NB4 (cell line): ENCODE measurements at regions not wholly inside any gene's neighbourhood (a gene's known extent, or its start where the extent isn't known, plus 50 kb on each side); places are given as distances from the start of the nearest gene placed in this dataset.

ENCODE experiments used
- DNase-seq: peaks from one replicate; pipeline ENCODE4 v3.0.0; 2010; ENCODE audit warnings: low read depth
- H3K4me3 ChIP-seq: one replicate; pipeline ENCODE4 v1.5.1; 2011; ENCODE audit warnings: mild to moderate bottlenecking, low read depth, low read length, moderate library complexity
- MAX ChIP-seq: IDR thresholded peaks from 2 replicates; pipeline ENCODE4 v1.6.1; 2011; ENCODE audit warnings: low read depth, low read length
- MYC ChIP-seq: IDR thresholded peaks from 2 replicates; pipeline ENCODE4 v1.6.1; 2011; ENCODE audit warnings: low read depth, low read length
- POLR2A ChIP-seq: IDR thresholded peaks from 2 replicates; pipeline ENCODE4 v1.6.1; 2011; ENCODE audit warnings: mild to moderate bottlenecking; ENCODE audit not compliant: insufficient read length; ENCODE audit errors: extremely low read depth
- TF ChIP-seq, protein P1 (sequence below): IDR thresholded peaks from one replicate; pipeline ENCODE4 v1.5.1; 2012; ENCODE audit warnings: low read depth, low read length

DNA sequence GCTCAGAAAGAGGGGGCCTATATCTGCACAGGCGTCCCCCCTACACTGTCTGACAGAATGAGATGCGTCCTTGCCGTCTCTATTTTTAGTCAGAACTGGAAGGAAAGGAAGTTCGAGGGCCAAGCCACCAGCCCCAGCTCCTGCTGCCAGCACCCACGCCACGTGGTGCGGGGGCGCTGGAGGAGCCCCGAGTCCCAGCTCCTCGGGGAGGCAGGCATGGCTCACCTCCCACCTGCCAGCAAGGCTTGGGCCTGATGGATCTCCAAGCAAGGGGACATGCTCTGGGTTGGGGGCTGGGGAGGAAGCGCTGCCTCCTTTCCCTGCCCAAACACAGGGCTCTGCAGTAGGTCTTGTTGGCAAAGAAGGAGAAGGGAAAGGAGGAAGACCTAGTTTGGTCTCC lies 80.3 kb upstream of the ARAP3 start:
- DNase-seq: no peak
- no peak overlapping the region for H3K4me3 ChIP-seq
- TF ChIP-seq MAX (no peak), POLR2A (no peak), MYC (no peak)
- TF ChIP-seq, protein P1, sequence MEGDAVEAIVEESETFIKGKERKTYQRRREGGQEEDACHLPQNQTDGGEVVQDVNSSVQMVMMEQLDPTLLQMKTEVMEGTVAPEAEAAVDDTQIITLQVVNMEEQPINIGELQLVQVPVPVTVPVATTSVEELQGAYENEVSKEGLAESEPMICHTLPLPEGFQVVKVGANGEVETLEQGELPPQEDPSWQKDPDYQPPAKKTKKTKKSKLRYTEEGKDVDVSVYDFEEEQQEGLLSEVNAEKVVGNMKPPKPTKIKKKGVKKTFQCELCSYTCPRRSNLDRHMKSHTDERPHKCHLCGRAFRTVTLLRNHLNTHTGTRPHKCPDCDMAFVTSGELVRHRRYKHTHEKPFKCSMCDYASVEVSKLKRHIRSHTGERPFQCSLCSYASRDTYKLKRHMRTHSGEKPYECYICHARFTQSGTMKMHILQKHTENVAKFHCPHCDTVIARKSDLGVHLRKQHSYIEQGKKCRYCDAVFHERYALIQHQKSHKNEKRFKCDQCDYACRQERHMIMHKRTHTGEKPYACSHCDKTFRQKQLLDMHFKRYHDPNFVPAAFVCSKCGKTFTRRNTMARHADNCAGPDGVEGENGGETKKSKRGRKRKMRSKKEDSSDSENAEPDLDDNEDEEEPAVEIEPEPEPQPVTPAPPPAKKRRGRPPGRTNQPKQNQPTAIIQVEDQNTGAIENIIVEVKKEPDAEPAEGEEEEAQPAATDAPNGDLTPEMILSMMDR: no peak

DNA sequence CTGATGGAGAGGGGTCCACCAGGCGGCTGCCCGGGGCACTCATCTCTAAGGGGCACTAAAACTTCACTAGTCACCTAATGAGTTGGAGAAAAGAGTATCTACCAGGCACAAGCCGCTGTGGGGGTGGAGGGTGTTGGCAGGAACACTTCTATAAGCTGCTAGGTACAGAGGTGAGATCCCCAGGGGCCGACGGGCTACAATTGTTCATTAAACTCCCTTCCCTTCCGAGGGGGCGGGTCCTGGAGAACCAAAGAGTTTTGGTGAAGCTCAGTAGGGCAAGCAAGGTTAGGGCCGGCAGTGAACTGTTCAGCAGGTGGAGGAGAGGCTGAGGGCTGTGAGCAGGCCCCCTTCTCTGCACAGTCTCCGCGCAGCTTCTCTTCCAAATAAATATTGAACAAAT lies 78.7 kb upstream of the ARAP3 start:
- no peak for DNase-seq
- H3K4me3 ChIP-seq: no peak overlapping the region
- TF ChIP-seq POLR2A (no peak), MYC (no peak), MAX (no peak)
- TF ChIP-seq, protein P1: no peak

DNA sequence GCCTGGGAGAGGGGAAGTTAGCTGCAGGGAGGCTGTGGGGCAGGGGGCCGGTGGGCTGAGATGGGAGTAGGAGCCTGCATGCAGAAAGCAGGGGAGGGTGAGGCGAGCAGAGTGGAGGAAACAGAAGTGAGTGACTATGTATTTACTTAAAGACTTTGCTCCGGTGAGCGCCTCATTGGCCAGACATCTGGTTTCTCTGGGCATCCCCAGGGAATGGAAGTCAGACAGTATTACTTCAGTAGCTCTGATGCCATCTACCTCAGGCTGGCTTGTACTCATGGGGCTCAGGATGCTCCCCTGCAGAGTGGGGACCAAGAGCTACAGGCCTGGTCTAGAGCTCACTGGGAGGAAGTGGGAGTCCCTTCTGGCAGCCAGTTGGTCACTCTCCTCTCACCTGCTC lies 78.2 kb upstream of the ARAP3 start:
- H3K4me3 ChIP-seq: no peak overlapping the region
- TF ChIP-seq MYC (no peak), POLR2A (no peak), MAX (no peak)
- TF ChIP-seq, protein P1: no peak
- peak; percentile 50 for DNase-seq

DNA sequence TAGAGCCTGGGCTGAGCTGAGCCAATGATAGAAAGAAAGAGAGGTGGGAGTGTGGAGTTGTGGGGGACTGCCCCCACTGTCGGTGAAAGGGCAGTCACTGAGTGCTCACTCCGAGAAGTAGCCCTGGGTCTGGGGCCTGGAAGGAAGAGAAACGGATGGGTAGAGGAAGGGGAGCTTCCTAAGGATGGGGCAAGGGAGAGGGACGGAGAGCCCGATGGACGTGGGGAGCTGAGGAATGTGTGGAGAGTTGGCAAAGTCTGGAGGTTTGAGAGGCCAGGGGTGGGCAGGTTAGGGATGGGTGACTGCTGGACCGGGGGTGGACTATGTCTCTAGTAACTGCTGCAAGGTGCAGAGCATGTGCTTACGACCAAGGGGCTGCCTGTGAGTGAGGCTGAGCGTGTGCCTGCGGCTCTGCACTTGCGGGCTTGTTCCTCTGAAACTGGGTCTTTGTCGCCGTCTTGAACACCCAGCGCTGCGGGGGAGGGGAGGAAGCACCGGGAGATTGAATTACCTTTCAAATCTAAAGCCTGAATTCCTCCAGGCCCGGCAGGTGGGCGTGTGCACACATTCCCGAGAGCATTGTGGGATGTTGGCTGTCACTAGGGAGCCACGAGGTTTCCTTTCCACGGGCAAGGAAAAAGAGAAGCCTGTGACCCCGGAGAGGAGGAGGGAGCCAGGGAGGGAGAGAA lies 76.4 kb upstream of the ARAP3 start:
- no peak for TF ChIP-seq POLR2A
- TF ChIP-seq, protein P1: no peak
- no peak for TF ChIP-seq MAX
- TF ChIP-seq MYC: no peak
- no peak overlapping the region for H3K4me3 ChIP-seq
- no peak for DNase-seq

- DNase-seq: no peak
- TF ChIP-seq MYC: no peak
- TF ChIP-seq, protein P1: peak; percentile 24
- TF ChIP-seq MAX: no peak
- TF ChIP-seq POLR2A: no peak
- H3K4me3 ChIP-seq: no peak overlapping the region
These were observed 75.4 kb upstream of the ARAP3 start for GRCh38 chr5:141757402-141757801.

- DNase-seq: no peak
- no peak overlapping the region for H3K4me3 ChIP-seq
- TF ChIP-seq MAX (no peak), MYC (no peak), POLR2A (no peak)
- TF ChIP-seq, protein P1: no peak
These were observed 74.2 kb upstream of the ARAP3 start for GRCh38 chr5:141756196-141756595.
